HCT116 (cell line): ENCODE measurements at regions not wholly inside any gene's neighbourhood (a gene's known extent, or its start where the extent isn't known, plus 50 kb on each side); places are given as distances from the start of the nearest gene placed in this dataset.
A peak's percentile ranks its signal among the peaks of the same experiment; 100 is the strongest.

Experiments
- CEBPB ChIP-seq: IDR thresholded peaks from 2 replicates; pipeline ENCODE4 v1.6.1; 2012; ENCODE audit warnings: low read depth
- EZH2 ChIP-seq: fragments of 200-600 bp; sonication (generic); IDR thresholded peaks from 2 replicates; pipeline ENCODE4 v1.6.1; 2017; ENCODE audit warnings: antibody characterized with exemption, mixed run types
- EZH2phosphoT487 ChIP-seq: fragments of 200-600 bp; IDR thresholded peaks from 2 replicates; pipeline ENCODE4 v1.6.1; 2018; ENCODE audit warnings: antibody characterized with exemption, borderline replicate concordance
- FOSL1 ChIP-seq: IDR thresholded peaks from 2 replicates; pipeline ENCODE4 v1.6.1; 2012; ENCODE audit warnings: low read depth
- MAX ChIP-seq: IDR thresholded peaks from 2 replicates; pipeline ENCODE4 v1.6.1; 2012
- POLR2A ChIP-seq: IDR thresholded peaks from 2 replicates; pipeline ENCODE4 v1.7.0; 2011; ENCODE audit warnings: borderline replicate concordance; ENCODE audit not compliant: insufficient read depth, insufficient read length; ENCODE audit errors: extremely low read depth
- POLR2AphosphoS5 ChIP-seq: IDR thresholded peaks from 2 replicates; pipeline ENCODE4 v1.6.1; 2011; ENCODE audit warnings: mild to moderate bottlenecking, low read depth, low read length, moderate library complexity
- RAD21 ChIP-seq: IDR thresholded peaks from 2 replicates; pipeline ENCODE4 v1.6.1; 2012; ENCODE audit warnings: low read depth, mild to moderate bottlenecking
- REST ChIP-seq: IDR thresholded peaks from 2 replicates; pipeline ENCODE4 v1.6.1; 2012; ENCODE audit warnings: low read depth
- SIN3A ChIP-seq: IDR thresholded peaks from 2 replicates; pipeline ENCODE4 v1.6.1; 2012; ENCODE audit warnings: low read depth
- YY1 ChIP-seq: IDR thresholded peaks from 2 replicates; pipeline ENCODE4 v1.6.1; 2011; ENCODE audit warnings: low read length, low read depth, moderate library complexity, mild to moderate bottlenecking; ENCODE audit not compliant: insufficient replicate concordance; ENCODE audit errors: extremely low read depth
- ZFX ChIP-seq: fragments of 450-650 bp; IDR thresholded peaks from 2 replicates; pipeline ENCODE4 v1.6.1; 2017
- ZNF274 ChIP-seq: fragments of 200-500 bp; sonication (Bioruptor generic); IDR thresholded peaks from 2 replicates; pipeline ENCODE4 v1.6.1; 2014; ENCODE audit warnings: mild to moderate bottlenecking, low read depth, low read length, inconsistent platforms
- TF ChIP-seq, protein P1 (sequence below), 3 experiments: fragments of 200-600 bp in 1 of 3; sonication (generic) in 1 of 3; IDR thresholded peaks in 2 of 3; conservative IDR thresholded peaks in 1 of 3; 2 replicates each; pipeline ENCODE4 v1.5.1; 2012 to 2017; ENCODE audit warnings: low read depth in 2 of 3, low read length in 2 of 3, antibody characterized with exemption in 1 of 3, borderline replicate concordance in 1 of 3, control low read depth in 1 of 3, mild to moderate bottlenecking in 1 of 3, mixed read lengths in 1 of 3, mixed run types in 1 of 3, moderate library complexity in 1 of 3; ENCODE audit not compliant: insufficient read depth in 1 of 3

DNA sequence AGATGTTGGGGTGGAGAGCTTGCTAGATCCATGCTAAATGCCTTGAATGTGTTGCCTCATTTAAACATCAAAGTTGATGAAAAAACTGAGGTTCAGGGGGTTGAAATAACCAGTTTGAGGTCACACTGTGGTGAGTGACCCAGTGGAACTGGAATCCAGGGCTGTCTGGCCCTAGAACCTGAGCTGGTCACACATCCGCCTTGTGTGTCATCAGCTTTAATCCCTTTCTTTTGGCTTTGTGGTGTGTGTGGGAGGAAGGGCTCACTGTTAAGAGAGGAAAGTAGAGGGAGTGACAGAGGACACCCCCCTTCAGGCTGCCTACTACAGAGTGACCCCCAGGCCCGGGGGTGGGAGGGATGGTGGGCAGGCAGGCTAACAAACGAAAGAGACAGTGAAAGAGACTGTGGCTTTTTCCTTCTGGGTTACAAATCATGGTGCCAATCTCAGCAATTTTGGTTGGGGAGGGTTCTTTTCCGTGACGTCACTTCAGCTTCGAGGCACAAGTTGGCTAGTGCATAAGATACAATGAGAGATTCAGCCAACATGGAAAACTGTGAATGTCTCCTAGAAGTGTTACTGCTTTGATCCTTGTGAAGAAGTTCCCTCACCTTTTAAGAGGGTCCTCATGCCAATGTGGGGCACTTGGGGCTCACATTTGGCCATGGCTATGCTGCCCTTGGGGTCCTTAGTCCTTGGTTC is 164.9 kb downstream of the DLEU7 start:
- TF ChIP-seq, protein P1, sequence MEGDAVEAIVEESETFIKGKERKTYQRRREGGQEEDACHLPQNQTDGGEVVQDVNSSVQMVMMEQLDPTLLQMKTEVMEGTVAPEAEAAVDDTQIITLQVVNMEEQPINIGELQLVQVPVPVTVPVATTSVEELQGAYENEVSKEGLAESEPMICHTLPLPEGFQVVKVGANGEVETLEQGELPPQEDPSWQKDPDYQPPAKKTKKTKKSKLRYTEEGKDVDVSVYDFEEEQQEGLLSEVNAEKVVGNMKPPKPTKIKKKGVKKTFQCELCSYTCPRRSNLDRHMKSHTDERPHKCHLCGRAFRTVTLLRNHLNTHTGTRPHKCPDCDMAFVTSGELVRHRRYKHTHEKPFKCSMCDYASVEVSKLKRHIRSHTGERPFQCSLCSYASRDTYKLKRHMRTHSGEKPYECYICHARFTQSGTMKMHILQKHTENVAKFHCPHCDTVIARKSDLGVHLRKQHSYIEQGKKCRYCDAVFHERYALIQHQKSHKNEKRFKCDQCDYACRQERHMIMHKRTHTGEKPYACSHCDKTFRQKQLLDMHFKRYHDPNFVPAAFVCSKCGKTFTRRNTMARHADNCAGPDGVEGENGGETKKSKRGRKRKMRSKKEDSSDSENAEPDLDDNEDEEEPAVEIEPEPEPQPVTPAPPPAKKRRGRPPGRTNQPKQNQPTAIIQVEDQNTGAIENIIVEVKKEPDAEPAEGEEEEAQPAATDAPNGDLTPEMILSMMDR (IDR thresholded peaks at IDR 0.05 in 2 of 3, conservative IDR thresholded peaks at IDR 0.05 in 1 of 3; ENCODE audit: borderline replicate concordance in 1 of 3, insufficient read depth in 1 of 3, low read depth in 2 of 3, low read length in 2 of 3): no peak
- TF ChIP-seq POLR2A: no peak
- TF ChIP-seq POLR2AphosphoS5: no peak
- no peak for TF ChIP-seq EZH2phosphoT487
- TF ChIP-seq ZNF274: no peak
- TF ChIP-seq EZH2: no peak
- TF ChIP-seq SIN3A: no peak
- TF ChIP-seq YY1: no peak
- no peak for TF ChIP-seq REST
- TF ChIP-seq CEBPB: 0 out of 2 replicates have a peak, but pooled peaks have one; percentile 45
- peak; percentile 30; the same call in 1 of the 2 replicates for TF ChIP-seq FOSL1
- TF ChIP-seq RAD21: no peak
- no peak for TF ChIP-seq MAX
- TF ChIP-seq ZFX: no peak
